ENCODE measurements at regions not wholly inside any gene's neighbourhood (a gene's known extent, or its start where the extent isn't known, plus 50 kb on each side); places are given as distances from the start of the nearest gene placed in this dataset.

DNA sequence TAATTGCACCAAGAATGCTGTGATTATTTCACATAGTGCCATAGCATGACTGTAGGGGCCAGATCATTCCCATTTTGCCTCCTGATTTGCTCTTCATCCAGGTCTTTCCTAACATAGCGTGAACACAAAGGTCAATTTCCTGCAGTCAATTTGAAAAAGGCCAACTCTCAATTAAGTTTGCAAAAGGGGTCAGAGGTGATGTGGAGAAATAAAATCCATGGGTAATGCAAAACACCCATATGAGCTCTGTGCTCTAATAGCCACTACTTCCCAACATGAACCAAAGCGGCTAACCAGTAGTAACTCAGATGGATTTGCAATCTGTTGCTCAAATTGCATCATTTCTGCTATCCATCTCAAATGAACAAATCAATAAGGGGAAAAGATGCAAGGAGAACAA, 275.5 kb upstream of the SOX9 start:
- Histone ChIP-seq H3K9me3 (peaks cover 0 to 9% (median 0%) of the 10 kb centered on the region in 4 donors), H3K27ac (replicated peaks in 1 of 4) (no peak overlapping the region), H3K36me3 (no peaks in the 10 kb centered on the region), H3K4me3 (no peak overlapping the region), H3K27me3 (no peaks in the 10 kb centered on the region), H3K4me1 (no peaks in the 10 kb centered on the region)
- 95% methylated on average over 2 of the region's 2 CpGs for WGBS
- intact Hi-C loops (cut with DNase I): no loop called here
- no peak for TF ChIP-seq POLR2AphosphoS5 (IDR thresholded peaks at IDR 0.05)
- no peak for TF ChIP-seq EP300 (IDR thresholded peaks at IDR 0.05)
- no peak for TF ChIP-seq POLR2A (IDR thresholded peaks at IDR 0.05; ENCODE audit: low read depth)
- no peak for TF ChIP-seq CTCF (IDR thresholded peaks at IDR 0.05)
- no peak for DNase-seq (ENCODE audit: extremely low spot score)

GRCh38 chr17:71846561-71847110, 274.2 kb upstream of the SOX9 start:
- no peak for DNase-seq (ENCODE audit: extremely low spot score)
- TF ChIP-seq POLR2AphosphoS5 (IDR thresholded peaks at IDR 0.05): no peak
- TF ChIP-seq CTCF (IDR thresholded peaks at IDR 0.05): no peak
- no peak for TF ChIP-seq POLR2A (IDR thresholded peaks at IDR 0.05; ENCODE audit: low read depth)
- no peak for TF ChIP-seq EP300 (IDR thresholded peaks at IDR 0.05)
- Histone ChIP-seq H3K27ac (replicated peaks in 1 of 4) (no peak overlapping the region), H3K4me1 (no peaks in the 10 kb centered on the region), H3K9me3 (peaks cover 0 to 9% (median 0%) of the 10 kb centered on the region in 4 donors), H3K36me3 (no peaks in the 10 kb centered on the region), H3K27me3 (no peaks in the 10 kb centered on the region), H3K4me3 (no peak overlapping the region)
- 92% methylated on average over 8 of the region's 8 CpGs for WGBS
- intact Hi-C loops (cut with DNase I): no loop called here

- Histone ChIP-seq H3K4me1 (no peaks in the 10 kb centered on the region), H3K4me3 (no peak overlapping the region), H3K9me3 (no peaks in the 10 kb centered on the region), H3K36me3 (no peaks in the 10 kb centered on the region), H3K27me3 (no peaks in the 10 kb centered on the region), H3K27ac (replicated peaks in 1 of 4) (no peak overlapping the region)
- WGBS: 91% methylated on average over 1 of the region's 1 CpG
- DNase-seq (ENCODE audit: extremely low spot score): no peak
- TF ChIP-seq EP300 (IDR thresholded peaks at IDR 0.05) (no peak), POLR2AphosphoS5 (IDR thresholded peaks at IDR 0.05) (no peak), CTCF (IDR thresholded peaks at IDR 0.05) (no peak), POLR2A (IDR thresholded peaks at IDR 0.05; ENCODE audit: low read depth) (no peak)
- intact Hi-C loops (cut with DNase I): no loop called here
Measured at GRCh38 chr17:71849783-71850768, 270.7 kb upstream of the SOX9 start.

GRCh38 chr17:71850812-71851211, 270.0 kb upstream of the SOX9 start:
- no peak overlapping the region for H3K27ac ChIP-seq (replicated peaks in 1 of 4)
- no peaks in the 10 kb centered on the region for H3K9me3 ChIP-seq
- no peaks in the 10 kb centered on the region for H3K4me1 ChIP-seq
- H3K36me3 ChIP-seq: no peaks in the 10 kb centered on the region
- H3K4me3 ChIP-seq: no peak overlapping the region
- TF ChIP-seq POLR2A (IDR thresholded peaks at IDR 0.05; ENCODE audit: low read depth): no peak
- TF ChIP-seq POLR2AphosphoS5 (IDR thresholded peaks at IDR 0.05): no peak
- TF ChIP-seq EP300 (IDR thresholded peaks at IDR 0.05): no peak
- no peak for TF ChIP-seq CTCF (IDR thresholded peaks at IDR 0.05)
- intact Hi-C loops (cut with DNase I): no loop called here
- 71% methylated on average over 2 of the region's 2 CpGs for WGBS
- no peak for DNase-seq (ENCODE audit: extremely low spot score)
- H3K27me3 ChIP-seq: no peaks in the 10 kb centered on the region
